Bone marrow (tissue), 2 donors: ENCODE measurements at regions not wholly inside any gene's neighbourhood (a gene's known extent, or its start where the extent isn't known, plus 50 kb on each side); places are given as distances from the start of the nearest gene placed in this dataset.
"Not testable (repeated sequence)": the region's sequence is repeated elsewhere in the genome, so short reads cannot be mapped to it uniquely, and the experiment has no call there.

Experiments
- DNase-seq, 2 donors: peaks; one replicate each; lab custom pipeline; 2025; lab: John Stamatoyannopoulos, UW

GRCh38 chr2:65914244-65914786 is 481.9 kb upstream of the SPRED2 start:
- no peak for DNase-seq

DNA sequence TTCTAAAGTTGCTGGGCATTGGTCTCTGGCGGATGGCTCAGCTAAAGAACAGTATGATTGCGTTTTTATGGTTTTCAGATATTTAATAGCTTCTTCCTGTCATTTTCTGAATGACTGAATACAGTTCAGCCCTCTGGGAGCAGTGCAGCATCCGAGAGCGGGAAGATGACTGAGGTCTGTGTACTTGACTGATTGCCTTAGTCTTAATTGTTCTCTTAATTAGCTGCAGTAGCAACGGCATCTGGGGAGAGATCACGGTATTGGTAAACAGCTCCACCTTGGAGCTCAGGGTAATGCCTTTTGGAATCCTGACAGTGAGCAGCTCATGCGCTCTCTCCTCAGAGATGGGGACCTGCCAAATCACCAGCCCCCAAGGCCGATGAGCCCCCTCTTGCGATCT is 481.4 kb upstream of the SPRED2 start:
- no peak for DNase-seq

DNA sequence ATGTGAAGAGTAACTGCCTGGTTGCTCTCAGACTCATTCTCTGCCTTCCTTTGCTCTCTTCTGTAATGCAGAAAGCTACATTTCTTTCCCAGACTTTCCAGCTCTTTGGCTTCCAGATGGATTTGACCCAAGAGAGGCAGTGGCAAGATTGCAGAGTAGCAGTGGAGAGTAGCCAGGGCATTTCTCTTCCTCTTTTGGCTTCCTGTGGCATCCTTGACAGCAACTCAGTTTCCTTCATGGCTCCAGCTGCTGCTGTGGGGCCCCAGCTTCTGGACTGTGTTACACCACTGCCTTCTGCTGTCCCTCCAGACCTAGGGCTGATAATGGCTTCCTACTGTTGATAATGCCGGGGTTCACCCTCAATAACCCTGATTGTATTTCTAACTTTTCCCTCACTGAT is 469.4 kb upstream of the SPRED2 start:
- no peak for DNase-seq

- no peak for DNase-seq
Measured at GRCh38 chr2:65896446-65896845, 464.0 kb upstream of the SPRED2 start.

- DNase-seq: not testable (repeated sequence)
Measured at GRCh38 chr2:65890131-65890530, 457.7 kb upstream of the SPRED2 start.

- no peak for DNase-seq
Measured at GRCh38 chr2:65885266-65885665, 452.9 kb upstream of the SPRED2 start.

- no peak for DNase-seq
Measured at GRCh38 chr2:65881592-65881991, 449.2 kb upstream of the SPRED2 start.

DNA sequence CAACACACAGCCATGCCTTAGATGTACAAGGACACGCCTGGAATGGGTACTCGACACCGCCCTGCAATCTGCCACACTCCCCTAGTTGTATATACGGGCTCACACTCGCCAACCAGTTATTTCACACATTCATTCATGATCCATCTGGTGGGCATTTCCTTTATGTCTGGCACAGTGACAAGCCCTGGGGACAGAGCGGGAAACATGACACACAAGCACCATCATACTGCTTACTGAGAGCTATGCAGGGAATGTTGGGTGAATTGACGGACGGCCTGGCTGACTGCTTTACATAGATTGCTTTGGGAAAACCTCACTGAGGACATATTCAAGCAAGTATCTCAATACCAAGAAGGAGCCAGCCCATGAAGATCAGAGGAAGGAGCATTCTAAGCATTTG is 448.0 kb upstream of the SPRED2 start:
- DNase-seq: no peak

DNA sequence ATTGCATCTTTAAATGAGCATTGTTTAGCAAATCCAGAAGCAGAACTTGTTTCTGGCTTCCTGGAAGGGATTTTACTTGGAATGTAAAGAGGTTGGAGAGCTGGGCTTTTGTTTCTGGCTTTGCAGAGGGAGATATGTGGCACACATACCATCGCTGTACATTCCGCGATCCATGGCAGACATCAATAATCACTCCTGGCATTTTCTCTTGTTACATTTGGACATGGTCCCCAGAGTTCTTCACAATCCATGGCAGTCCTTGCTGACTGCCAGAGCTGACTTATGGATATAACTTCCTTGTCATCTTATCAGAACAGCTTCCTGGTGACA is 445.6 kb upstream of the SPRED2 start:
- DNase-seq: no peak

DNA sequence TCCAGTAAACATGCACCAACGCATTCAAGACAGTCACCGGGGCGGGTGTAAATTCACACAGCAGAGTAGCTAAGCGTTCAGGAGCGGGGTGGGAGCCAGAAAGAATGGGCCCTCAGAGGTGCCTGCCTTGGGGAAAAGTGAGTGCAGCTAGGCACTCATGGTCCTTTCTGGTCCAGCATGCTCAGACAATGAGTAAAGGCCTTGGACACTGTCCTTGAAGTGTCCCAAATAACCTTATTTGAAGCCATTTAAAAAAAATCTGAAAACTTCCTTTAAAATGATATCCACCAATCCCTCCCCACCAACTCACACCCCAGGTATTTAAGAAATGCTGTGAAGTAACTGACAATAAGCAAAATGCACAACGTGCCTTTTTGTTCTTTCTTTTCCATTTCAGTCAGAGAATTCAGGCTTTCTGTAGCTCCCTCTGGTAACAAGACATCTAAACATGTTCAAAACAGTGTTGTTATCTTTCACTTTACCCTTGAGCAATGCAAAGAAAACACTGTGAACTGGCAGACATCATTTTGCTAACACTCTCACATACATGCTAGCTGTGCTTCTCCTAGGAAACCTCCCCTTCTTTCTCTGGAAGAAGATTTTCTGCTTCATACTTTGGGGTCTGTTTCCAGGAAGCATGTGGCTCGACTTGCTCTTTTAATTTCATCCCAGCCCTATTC is 445.1 kb upstream of the SPRED2 start:
- no peak for DNase-seq

DNA sequence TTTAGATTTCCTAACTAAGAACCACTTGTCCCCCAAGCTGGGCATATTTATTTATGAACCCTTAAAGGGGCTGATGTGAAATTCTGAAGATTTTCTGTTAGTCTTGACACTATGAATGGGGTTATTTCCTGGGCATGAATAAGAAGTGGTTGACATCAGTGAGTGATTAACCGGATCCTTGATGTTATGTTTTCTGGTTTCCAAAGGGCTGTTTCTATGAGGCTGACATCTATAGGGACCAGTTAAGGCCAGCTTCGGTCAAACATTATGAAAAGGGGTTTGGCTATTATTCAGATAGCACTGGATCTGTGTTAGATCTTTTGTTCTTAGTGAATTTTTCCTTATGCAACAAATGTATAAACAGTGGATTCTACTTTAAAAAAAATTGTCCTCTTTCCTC is 443.7 kb upstream of the SPRED2 start:
- DNase-seq: no peak

- no peak for DNase-seq
Measured at GRCh38 chr2:65870826-65871225, 438.4 kb upstream of the SPRED2 start.

DNA sequence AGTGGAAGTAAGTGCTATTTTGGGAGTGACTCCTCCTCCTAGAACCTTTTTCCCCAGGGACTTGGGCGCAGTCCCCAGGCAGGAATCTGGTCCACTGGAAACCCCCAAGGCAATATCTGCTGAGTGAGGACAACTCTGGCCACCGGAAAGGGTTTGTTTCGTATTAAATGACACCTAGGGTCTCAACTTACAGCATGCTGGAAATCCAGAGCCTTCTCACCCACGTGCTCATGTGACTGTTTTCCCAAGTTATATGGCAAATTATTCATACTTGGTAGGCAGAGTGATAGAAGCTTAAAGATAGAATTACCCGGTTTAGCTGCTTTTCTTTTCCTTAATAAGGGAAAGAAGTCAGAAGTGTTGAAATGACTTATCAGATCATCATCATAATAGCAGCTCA is 436.9 kb upstream of the SPRED2 start:
- no peak for DNase-seq

DNA sequence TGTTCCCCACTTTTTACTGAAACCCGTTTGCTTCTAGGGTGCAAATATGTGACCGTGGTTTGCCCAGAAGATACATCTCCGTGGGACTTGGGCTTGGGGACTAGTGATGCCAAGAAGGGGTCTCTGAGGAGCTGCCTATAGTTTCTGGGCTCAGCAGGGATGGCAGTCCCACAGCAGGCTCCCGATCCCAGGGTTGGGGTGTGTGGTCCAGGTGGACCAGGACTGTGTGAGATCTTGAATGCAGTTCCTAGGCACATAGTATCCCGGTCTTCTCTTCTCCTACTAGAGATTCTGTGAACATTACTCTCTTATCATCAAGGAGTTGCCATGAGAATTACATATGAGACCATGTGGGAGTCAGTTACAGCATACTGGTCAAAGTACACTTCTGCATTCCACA is 435.8 kb upstream of the SPRED2 start:
- DNase-seq: no peak

GRCh38 chr2:65867446-65867845 is 435.0 kb upstream of the SPRED2 start:
- DNase-seq: no peak

GRCh38 chr2:65866148-65866547 is 433.7 kb upstream of the SPRED2 start:
- no peak for DNase-seq

DNA sequence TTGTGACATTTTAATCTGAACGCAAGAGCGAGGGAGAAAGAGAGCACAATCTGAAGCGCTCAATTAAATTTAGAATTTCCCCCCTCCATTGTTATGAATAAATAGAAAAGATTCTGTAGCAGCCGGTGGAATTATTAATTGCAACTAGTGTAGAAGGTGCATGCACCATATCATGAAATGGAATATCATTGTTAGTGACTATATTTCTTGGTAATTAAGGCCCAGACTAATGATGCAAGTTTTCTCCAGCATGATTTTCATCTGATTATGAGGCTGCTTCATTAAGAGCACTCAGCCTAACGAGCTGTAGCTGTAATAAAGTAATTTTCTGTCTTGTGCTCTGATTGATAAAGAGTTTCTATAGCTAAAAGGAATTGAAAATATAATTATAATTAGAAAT is 432.2 kb upstream of the SPRED2 start:
- no peak for DNase-seq

DNA sequence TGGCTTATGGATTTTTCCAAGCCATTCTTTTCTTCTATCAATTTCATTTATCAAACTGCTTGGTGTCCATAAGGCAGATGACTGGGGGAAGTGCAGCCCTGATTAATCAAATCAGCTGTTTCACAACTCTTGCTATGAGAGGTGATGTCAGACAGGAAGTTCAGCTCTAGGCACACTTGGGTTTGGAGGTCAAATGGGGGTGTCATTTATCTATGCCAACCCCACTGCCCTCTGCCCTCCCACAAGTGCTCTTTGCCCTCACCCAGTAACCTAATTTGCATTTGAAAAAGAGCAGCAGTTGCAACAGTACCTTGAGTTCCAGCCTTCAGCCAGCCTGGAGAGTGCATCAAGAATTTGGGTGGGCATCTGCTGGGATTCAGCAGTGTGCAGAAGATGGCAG is 431.3 kb upstream of the SPRED2 start:
- no peak for DNase-seq

DNA sequence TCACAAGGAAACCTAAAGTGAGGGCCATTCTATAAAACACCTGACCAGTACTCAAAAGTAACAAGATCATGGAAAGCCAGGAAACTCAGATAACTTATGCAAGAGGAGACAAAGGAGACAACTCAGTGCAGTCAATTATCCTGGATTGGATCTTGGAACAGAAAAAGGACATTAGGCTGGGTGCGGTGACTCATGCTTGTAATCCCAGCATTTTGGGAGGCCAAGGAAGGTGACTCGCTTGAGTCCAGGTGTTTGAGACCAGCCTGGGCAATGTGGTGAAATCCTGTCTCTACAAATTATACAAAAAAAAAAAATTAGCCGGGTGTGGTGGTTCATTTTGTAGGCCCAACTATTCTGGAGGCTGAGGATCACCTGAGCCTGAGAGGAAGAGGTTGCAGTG is 424.5 kb upstream of the SPRED2 start:
- DNase-seq: no peak

- no peak for DNase-seq
Measured at GRCh38 chr2:65856423-65856822, 424.0 kb upstream of the SPRED2 start.

DNA sequence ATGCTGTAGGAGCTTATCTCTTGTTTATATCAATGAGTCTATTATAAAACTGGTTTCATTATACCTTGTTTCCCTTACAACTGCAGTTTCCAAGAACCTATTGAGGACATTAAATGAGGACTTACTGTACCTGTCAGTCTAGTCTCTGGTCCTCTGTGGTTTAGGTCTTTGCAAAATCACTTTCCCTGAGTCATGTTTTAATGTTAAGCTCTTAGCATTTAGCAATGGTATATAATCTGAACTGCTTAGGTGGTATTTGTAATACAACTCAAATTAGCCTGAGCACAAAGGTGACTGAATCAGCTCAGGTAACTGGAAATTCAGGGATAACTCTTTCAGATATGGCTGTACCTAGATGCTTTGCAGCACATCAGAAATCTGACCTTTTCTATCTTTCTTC is 418.3 kb upstream of the SPRED2 start:
- no peak for DNase-seq

- DNase-seq: no peak
Measured at GRCh38 chr2:65846989-65847678, 414.7 kb upstream of the SPRED2 start.

GRCh38 chr2:65845442-65846182 is 413.2 kb upstream of the SPRED2 start:
- no peak for DNase-seq
